MCF 10A (cell line): ENCODE measurements at regions not wholly inside any gene's neighbourhood (a gene's known extent, or its start where the extent isn't known, plus 50 kb on each side); places are given as distances from the start of the nearest gene placed in this dataset.

Experiments used
- BruUV-seq: library from RNA; stranded (reverse); fragments of 400-500 nt; replicated peaks from 2 replicates; lab custom pipeline; 2021; lab: Mats Ljungman, UMichigan
- CTCF ChIA-PET: fragments of 300-600 bp; sonication (Branson Sonifier 250); formaldehyde crosslinking; extraction: SDS; loops from one replicate; lab custom pipeline; 2021; ENCODE audit warnings: antibody characterized with exemption, inconsistent platforms; lab: Yijun Ruan, JAX
- POLR2A ChIA-PET: fragments of 300-600, 350-650 bp; sonication (Branson Sonifier 250); formaldehyde crosslinking; extraction: SDS; loops from one replicate; lab custom pipeline; 2020; ENCODE audit warnings: antibody characterized with exemption, inconsistent platforms; lab: Yijun Ruan, JAX
- DNase-seq: peaks from one replicate; pipeline ENCODE4 v3.0.0-alpha.2; 2018; ENCODE audit not compliant: unreplicated experiment
- H3K27ac Mint-ChIP-seq: one replicate; pipeline ENCODE4 v1.8.0; 2022; ENCODE audit warnings: mild to moderate bottlenecking, low read depth, mixed read lengths; ENCODE audit not compliant: unreplicated experiment
- H3K27me3 Mint-ChIP-seq: one replicate; pipeline ENCODE4 v1.8.0; 2022; ENCODE audit warnings: mixed read lengths; ENCODE audit not compliant: insufficient read depth, unreplicated experiment
- H3K36me3 Mint-ChIP-seq: one replicate; pipeline ENCODE4 v1.8.0; 2022; ENCODE audit warnings: mild to moderate bottlenecking, moderate library complexity, mixed read lengths; ENCODE audit not compliant: insufficient read depth, unreplicated experiment
- H3K4me1 Mint-ChIP-seq: one replicate; pipeline ENCODE4 v1.8.0; 2022; ENCODE audit warnings: mixed read lengths; ENCODE audit not compliant: insufficient read depth, unreplicated experiment
- H3K4me3 Mint-ChIP-seq: one replicate; pipeline ENCODE4 v1.8.0; 2022; ENCODE audit warnings: mild to moderate bottlenecking, moderate library complexity, mixed read lengths; ENCODE audit not compliant: unreplicated experiment
- H3K9me3 Mint-ChIP-seq: one replicate; pipeline ENCODE4 v1.8.0; 2022; ENCODE audit warnings: mixed read lengths; ENCODE audit not compliant: unreplicated experiment
- CTCF ChIP-seq: fragments of 200-600 bp; IDR thresholded peaks from one replicate; pipeline ENCODE4 v1.8.0; 2022; ENCODE audit warnings: antibody characterized with exemption, mild to moderate bottlenecking; ENCODE audit not compliant: unreplicated experiment
- intact Hi-C: fragments of 100-400 bp; cut with micrococcal nuclease; formaldehyde crosslinking; loops from 2 replicates; pipeline ENCODE4 v1.14.1; 2022

GRCh38 chr4:92060333-92060732 is 243.4 kb upstream of the GRID2 start:
- no peaks in the 10 kb centered on the region for H3K36me3 Mint-ChIP-seq
- intact Hi-C loops = no loop called here
- no peak for TF ChIP-seq CTCF
- no peaks in the 10 kb centered on the region for H3K27me3 Mint-ChIP-seq
- ChIA-PET CTCF (no interaction called here), POLR2A (interaction anchor here (0.6 kb wide), 1 partner anchor 18 kb away, joined by 3 read pairs; no protein-coding TSS in a partner anchor)
- DNase-seq = no peak
- BruUV-seq = no TSS peak
- no peak overlapping the region for H3K27ac Mint-ChIP-seq
- no peaks in the 10 kb centered on the region for H3K4me1 Mint-ChIP-seq
- no peak overlapping the region for H3K4me3 Mint-ChIP-seq
- no peaks in the 10 kb centered on the region for H3K9me3 Mint-ChIP-seq

GRCh38 chr4:92064574-92064973 is 239.2 kb upstream of the GRID2 start:
- H3K9me3 Mint-ChIP-seq = peaks cover 5% of the 10 kb centered on the region
- no peak overlapping the region for H3K4me3 Mint-ChIP-seq
- BruUV-seq = no TSS peak

GRCh38 chr4:92066485-92066884 is 237.3 kb upstream of the GRID2 start:
- Mint-ChIP-seq H3K4me3 (no peak overlapping the region), H3K27ac (no peak overlapping the region), H3K27me3 (no peaks in the 10 kb centered on the region), H3K9me3 (peaks cover 8% of the 10 kb centered on the region), H3K36me3 (peaks cover 7% of the 10 kb centered on the region), H3K4me1 (no peaks in the 10 kb centered on the region)
- CTCF ChIA-PET = no interaction called here
- TF ChIP-seq CTCF = no peak
- DNase-seq = no peak
- no TSS peak for BruUV-seq
- POLR2A ChIA-PET = no interaction called here
- intact Hi-C loops = no loop called here

More at GRCh38 chr4:92064574-92064973, 239.2 kb upstream of the GRID2 start:
- Mint-ChIP-seq H3K27ac (no peak overlapping the region), H3K27me3 (no peaks in the 10 kb centered on the region), H3K4me1 (no peaks in the 10 kb centered on the region), H3K36me3 (peaks cover 1% of the 10 kb centered on the region)
- TF ChIP-seq CTCF = no peak
- POLR2A ChIA-PET = no interaction called here
- CTCF ChIA-PET = no interaction called here
- intact Hi-C loops = no loop called here
- no peak for DNase-seq

GRCh38 chr4:92071587-92071986 is 232.2 kb upstream of the GRID2 start:
- no peak for DNase-seq
- Mint-ChIP-seq H3K4me3 (no peak overlapping the region), H3K27ac (no peak overlapping the region), H3K4me1 (no peaks in the 10 kb centered on the region), H3K36me3 (peaks cover 7% of the 10 kb centered on the region), H3K9me3 (peaks cover 15% of the 10 kb centered on the region), H3K27me3 (no peaks in the 10 kb centered on the region)
- ChIA-PET POLR2A (no interaction called here), CTCF (interaction anchor here (0.7 to 1.0 kb wide), 2 partner anchors 9 to 892 kb away, joined by 3 read pairs; no protein-coding TSS in a partner anchor)
- intact Hi-C loops = no loop called here
- no peak for TF ChIP-seq CTCF
- no TSS peak for BruUV-seq
